ENCODE measurements at regions not wholly inside any gene's neighbourhood (a gene's known extent, or its start where the extent isn't known, plus 50 kb on each side); places are given as distances from the start of the nearest gene placed in this dataset.

- TF ChIP-seq CTCF (IDR thresholded peaks at IDR 0.05) (no peak), EZH2 (IDR thresholded peaks at IDR 0.05) (no peak)
These were observed 398.5 kb upstream of the PROK2 start for GRCh38 chr3:72183489-72183888.
